Heart right ventricle (tissue), 16 donors: ENCODE measurements at regions not wholly inside any gene's neighbourhood (a gene's known extent, or its start where the extent isn't known, plus 50 kb on each side); places are given as distances from the start of the nearest gene placed in this dataset.

ENCODE experiments used
- ATAC-seq, 8 donors: fragments of 200-7000 bp; cut with Tn5 transposase; one replicate each; pipeline ENCODE4 v1.9.1; 2020; ENCODE audit warnings: mild to moderate bottlenecking in 8 of 8, moderate library complexity in 8 of 8, moderate number of reproducible peaks in 1 of 8
- DNase-seq, 2 donors: peaks; one replicate each; pipeline ENCODE4 v3.0.0-alpha.2; 2020
- H3K27ac ChIP-seq, 10 donors: fragments of 200-600 bp; sonication (generic) in 2 of 10; one replicate each; pipeline versions ENCODE4 v1.5.0 to v1.8.0; 2020 to 2022; ENCODE audit warnings: mild to moderate bottlenecking in 3 of 10
- H3K27me3 ChIP-seq, 7 donors: fragments of 200-600 bp; one replicate each; pipeline ENCODE4 v1.8.0; 2021 to 2022; ENCODE audit warnings: mild to moderate bottlenecking in 2 of 7
- H3K36me3 ChIP-seq, 9 donors: fragments of 200-600 bp; sonication (generic) in 1 of 9; one replicate each; pipeline versions ENCODE4 v1.5.0 to v1.8.0; 2020 to 2022; ENCODE audit warnings: mild to moderate bottlenecking in 2 of 9
- H3K4me1 ChIP-seq, 9 donors: fragments of 200-600 bp; sonication (generic) in 1 of 9; one replicate each; pipeline versions ENCODE4 v1.5.0 to v1.8.0; 2020 to 2022; ENCODE audit warnings: mild to moderate bottlenecking in 4 of 9
- H3K4me3 ChIP-seq, 10 donors: fragments of 200-600 bp; sonication (generic) in 2 of 10; one replicate each; pipeline versions ENCODE4 v1.5.0 to v1.8.0; 2020 to 2022; ENCODE audit warnings: mild to moderate bottlenecking in 7 of 10, moderate library complexity in 2 of 10
- H3K9me3 ChIP-seq, 11 donors: fragments of 200-600 bp in 10 of 11; sonication (generic) in 2 of 11; one replicate each; pipeline versions ENCODE4 v1.5.0 to v1.8.0; 2013 to 2022; ENCODE audit warnings: mild to moderate bottlenecking in 2 of 11, control low read depth in 1 of 11, moderate library complexity in 1 of 11
- WGBS, 2 donors: extraction: QIAGEN DNeasy Blood & Tissue Kit; methylation state at CpG; one replicate each; pipeline ENCODE4 v1.1.7; 2013; ENCODE audit warnings: inconsistent platforms in 1 of 2; 5-methylcytosine and 5-hydroxymethylcytosine counted together
- intact Hi-C, 10 donors: fragments of 100-400 bp; cut with DNase I; formaldehyde crosslinking; loops; one replicate each; pipeline versions ENCODE4 v1.11.1 to v1.14.2; 2022
- TF ChIP-seq, protein P1 (sequence below), 9 donors: fragments of 200-600 bp; sonication (generic) in 2 of 9; IDR thresholded peaks; one replicate each; pipeline versions ENCODE4 v1.5.0 to v1.8.0; 2021 to 2022; ENCODE audit warnings: antibody characterized with exemption in 9 of 9, mild to moderate bottlenecking in 5 of 9, moderate library complexity in 1 of 9
- donor health status: Arrhythmogenic right ventricular cardiomyopathy.
- donor health status: ischemic (EF 13 %, LVEDD 7.1; RV severe dilation, severe dysfunction).
- donor health status: healthy with polysubstance abuse.
- donor health status: DM: no; HTN: yes; CAD: no.
- donor health status: DM: no; HTN: no; CAD: no.
- donor health status: ischemic (EF 25% LVEDD 6.9; RV normal size, moderate dysfunction).
- donor health status: ischemic (EF 25% LVEDD 5.7; RV mildly dilated, moderate dysfunction).
- donor health status: healthy.
- donor health status: DM: yes; HTN: yes; CAD: no.
- donor health status: Ischemic cardiomyopathy.
- donor health status: ischemic (EF 35%, LVEDD 5.7; RV mildly dilated, moderate dysfunction).
- donor health status: nonischemic (EF 11% LVEDD 7.7; RV severe dilation, severe dysfunction).
- donor health status: DM: yes; HTN: yes; CAD: no.
- donor health status: PGD.
- donor health status: ischemic (EF 29% LVEDD 5.4; RV normal size, mild dysfunction).
- donor health status: nonischemic (EF 23%, LVEDD 6.1; RV moderate dilation, normal function).

DNA sequence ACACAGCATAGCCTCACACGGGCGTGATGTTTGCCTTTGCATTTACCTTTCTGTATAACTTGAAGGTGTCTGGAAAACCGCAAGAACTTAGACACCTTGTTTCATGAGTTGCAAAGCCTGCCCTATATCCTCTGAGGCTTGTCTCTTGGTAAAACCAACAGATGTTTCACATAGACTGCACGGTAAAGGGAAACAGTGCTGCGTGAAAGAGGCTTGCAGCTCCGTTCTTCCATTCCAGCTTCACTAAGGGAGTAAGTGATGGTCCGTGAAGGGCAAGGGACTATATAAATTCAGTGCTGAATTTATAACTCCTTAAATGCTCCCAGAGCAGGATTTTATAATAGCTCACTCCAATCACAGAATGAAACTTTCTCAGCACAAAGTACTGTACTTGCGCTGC lies 360.5 kb downstream of the SOX11 start:
- intact Hi-C loops = no loop called here
- Histone ChIP-seq H3K27me3 (no peaks in the 10 kb centered on the region), H3K4me1 (no peaks in the 10 kb centered on the region), H3K9me3 (peaks cover 0 to 13% (median 0%) of the 10 kb centered on the region in 11 donors), H3K36me3 (no peaks in the 10 kb centered on the region), H3K27ac (no peak overlapping the region), H3K4me3 (no peak overlapping the region)
- TF ChIP-seq, protein P1, sequence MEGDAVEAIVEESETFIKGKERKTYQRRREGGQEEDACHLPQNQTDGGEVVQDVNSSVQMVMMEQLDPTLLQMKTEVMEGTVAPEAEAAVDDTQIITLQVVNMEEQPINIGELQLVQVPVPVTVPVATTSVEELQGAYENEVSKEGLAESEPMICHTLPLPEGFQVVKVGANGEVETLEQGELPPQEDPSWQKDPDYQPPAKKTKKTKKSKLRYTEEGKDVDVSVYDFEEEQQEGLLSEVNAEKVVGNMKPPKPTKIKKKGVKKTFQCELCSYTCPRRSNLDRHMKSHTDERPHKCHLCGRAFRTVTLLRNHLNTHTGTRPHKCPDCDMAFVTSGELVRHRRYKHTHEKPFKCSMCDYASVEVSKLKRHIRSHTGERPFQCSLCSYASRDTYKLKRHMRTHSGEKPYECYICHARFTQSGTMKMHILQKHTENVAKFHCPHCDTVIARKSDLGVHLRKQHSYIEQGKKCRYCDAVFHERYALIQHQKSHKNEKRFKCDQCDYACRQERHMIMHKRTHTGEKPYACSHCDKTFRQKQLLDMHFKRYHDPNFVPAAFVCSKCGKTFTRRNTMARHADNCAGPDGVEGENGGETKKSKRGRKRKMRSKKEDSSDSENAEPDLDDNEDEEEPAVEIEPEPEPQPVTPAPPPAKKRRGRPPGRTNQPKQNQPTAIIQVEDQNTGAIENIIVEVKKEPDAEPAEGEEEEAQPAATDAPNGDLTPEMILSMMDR (IDR thresholded peaks at IDR 0.05) = no peak
- ATAC-seq = no peak
- no peak for DNase-seq
- WGBS, 2 donors = 77 to 80% methylated on average over 8 of the region's 8 CpGs

DNA sequence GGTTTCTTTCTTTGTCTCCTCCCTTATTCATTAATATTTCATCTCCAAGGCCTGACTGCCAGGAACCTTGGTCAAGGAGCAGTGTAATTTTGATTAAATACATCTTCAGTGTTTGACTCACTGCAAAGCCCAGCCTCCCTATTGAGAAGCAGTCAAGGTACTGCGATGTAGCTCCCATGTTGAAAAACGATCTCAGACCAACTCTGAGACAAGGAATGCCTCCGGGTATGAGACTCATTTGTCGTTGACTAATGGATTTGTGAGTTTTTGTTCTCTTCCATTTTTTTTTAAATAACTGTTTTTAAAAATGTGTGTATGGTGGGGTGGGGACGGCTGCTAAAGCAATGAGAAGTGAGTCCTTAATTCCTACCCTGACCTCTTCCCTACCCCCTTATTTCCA lies 361.6 kb downstream of the SOX11 start:
- DNase-seq (no peak), ATAC-seq (no peak)
- intact Hi-C loops = no loop called here
- Histone ChIP-seq H3K9me3 (peaks cover 0 to 13% (median 0%) of the 10 kb centered on the region in 11 donors), H3K27ac (no peak overlapping the region), H3K4me1 (no peaks in the 10 kb centered on the region), H3K36me3 (no peaks in the 10 kb centered on the region), H3K4me3 (no peak overlapping the region), H3K27me3 (no peaks in the 10 kb centered on the region)
- TF ChIP-seq, protein P1 (IDR thresholded peaks at IDR 0.05) = no peak
- 66 to 67% methylated on average over 5 of the region's 5 CpGs for WGBS, 2 donors

DNA sequence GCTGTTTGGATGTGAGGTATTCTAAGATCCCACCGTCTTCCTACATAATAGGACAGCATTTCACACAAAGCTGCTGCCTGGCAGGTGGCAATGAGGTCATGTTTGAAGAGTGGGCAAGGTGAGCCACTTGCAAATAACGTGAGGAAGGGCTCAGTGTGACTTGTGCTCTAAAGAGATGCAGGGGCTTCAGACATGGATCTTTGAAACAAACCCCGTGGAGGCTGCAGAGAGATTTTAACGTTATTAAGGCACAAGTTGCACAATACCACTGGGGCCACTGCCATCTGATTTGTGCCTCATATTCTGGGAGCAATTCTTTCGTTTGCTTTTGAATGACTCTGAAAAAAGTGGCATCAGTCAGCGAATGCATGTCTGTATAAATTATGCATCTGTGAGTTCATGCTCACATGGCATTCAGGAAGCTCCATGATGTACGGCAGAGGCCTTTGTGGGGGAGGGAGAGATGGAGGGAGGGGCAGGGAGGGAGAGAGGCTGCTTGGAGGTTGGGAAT lies 362.0 kb downstream of the SOX11 start:
- 42 to 54% methylated on average over 7 of the region's 7 CpGs for WGBS, 2 donors
- no peak overlapping the region for H3K27ac ChIP-seq
- peaks cover 0 to 2% (median 0%) of the 10 kb centered on the region in 7 donors for H3K27me3 ChIP-seq
- H3K4me1 ChIP-seq = no peaks in the 10 kb centered on the region
- H3K4me3 ChIP-seq = no peak overlapping the region
- TF ChIP-seq, protein P1 (IDR thresholded peaks at IDR 0.05) = no peak
- H3K36me3 ChIP-seq = no peaks in the 10 kb centered on the region
- peaks cover 0 to 10% (median 0%) of the 10 kb centered on the region in 11 donors for H3K9me3 ChIP-seq
- intact Hi-C loops = no loop called here
- DNase-seq (no peak), ATAC-seq (no peak)

DNA sequence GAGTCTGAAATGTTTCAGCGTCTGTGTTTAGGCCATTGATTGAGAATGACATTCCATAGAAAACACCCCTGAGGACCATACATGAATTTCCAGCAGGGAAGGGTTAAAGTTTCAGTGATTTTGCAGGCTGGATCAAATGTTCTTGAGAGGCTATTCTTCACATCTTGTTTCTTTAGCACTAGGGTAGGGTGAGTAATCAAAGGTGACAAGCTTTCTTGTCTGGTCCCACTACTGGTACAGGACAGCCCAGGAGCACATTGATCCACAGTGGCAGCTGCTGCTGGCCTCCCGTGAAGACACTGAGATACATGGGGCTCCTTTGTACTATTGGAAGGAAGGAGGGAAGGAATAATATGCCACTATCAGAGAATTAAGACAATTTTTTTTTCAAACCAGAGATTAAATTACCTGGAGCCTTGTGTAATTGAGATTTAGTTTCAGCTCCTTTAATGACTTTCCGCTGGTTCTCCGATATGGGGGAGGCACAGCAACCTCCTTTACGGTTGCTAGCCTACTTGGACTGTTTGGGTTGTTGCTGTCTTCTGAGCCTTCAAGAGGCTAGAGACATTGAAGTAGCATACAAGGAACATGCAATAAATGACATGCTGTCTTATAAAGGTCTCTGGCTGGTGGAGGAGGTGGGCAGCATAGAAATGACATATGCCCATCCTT lies 368.9 kb downstream of the SOX11 start:
- no peak for DNase-seq
- intact Hi-C loops = no loop called here
- Histone ChIP-seq H3K36me3 (no peaks in the 10 kb centered on the region), H3K9me3 (no peaks in the 10 kb centered on the region), H3K4me1 (peaks cover 0 to 4% (median 0%) of the 10 kb centered on the region in 9 donors), H3K4me3 (no peak overlapping the region), H3K27ac (no peak overlapping the region), H3K27me3 (peaks cover 0 to 10% (median 0%) of the 10 kb centered on the region in 7 donors)
- no peak for ATAC-seq
- 88 to 91% methylated on average over 5 of the region's 5 CpGs for WGBS, 2 donors
- TF ChIP-seq, protein P1 (IDR thresholded peaks at IDR 0.05) = no peak
